SK-N-MC (cell line): ENCODE measurements at regions not wholly inside any gene's neighbourhood (a gene's known extent, or its start where the extent isn't known, plus 50 kb on each side); places are given as distances from the start of the nearest gene placed in this dataset.
"Not testable (repeated sequence)": the region's sequence is repeated elsewhere in the genome, so short reads cannot be mapped to it uniquely, and the experiment has no call there.

Experiments
- DNase-seq: peaks from one replicate; pipeline ENCODE4 v3.0.0-alpha.2; 2011; ENCODE audit warnings: low read depth, low spot score
- H3K27ac ChIP-seq: fragments of 200-600 bp; sonication (generic); 2 replicates; pipeline ENCODE4 v1.5.1; 2016; ENCODE audit warnings: mixed run types
- H3K36me3 ChIP-seq: fragments of 200-600 bp; sonication (generic); 2 replicates; pipeline ENCODE4 v1.6.1; 2017; ENCODE audit warnings: antibody characterized with exemption, low read length, mixed read lengths; ENCODE audit not compliant: insufficient read depth
- H3K4me3 ChIP-seq: fragments of 200-600 bp; sonication (generic); 2 replicates; pipeline ENCODE4 v1.5.1; 2016
- H3K9ac ChIP-seq: fragments of 200-600 bp; sonication (generic); 2 replicates; pipeline ENCODE4 v1.8.0; 2017; ENCODE audit warnings: mixed run types, mixed read lengths; ENCODE audit not compliant: insufficient read length
- H3K9me3 ChIP-seq: fragments of 200-600 bp; sonication (generic); 2 replicates; pipeline ENCODE4 v1.6.1; 2017; ENCODE audit warnings: low read depth, mild to moderate bottlenecking, antibody characterized with exemption, low read length, moderate library complexity, mixed read lengths
- EZH2 ChIP-seq: fragments of 200-600 bp; sonication (generic); IDR thresholded peaks from one replicate; pipeline ENCODE4 v1.6.1; 2017; ENCODE audit warnings: antibody characterized with exemption
- FOXP2 ChIP-seq: optimal IDR thresholded peaks from 2 replicates; pipeline ENCODE3; 2011; ENCODE audit warnings: mild to moderate bottlenecking, moderate library complexity; ENCODE audit not compliant: insufficient read depth; ENCODE audit errors: extremely low read length, control extremely low read depth
- POLR2AphosphoS5 ChIP-seq: IDR thresholded peaks from 2 replicates; pipeline ENCODE4 v1.6.1; 2012; ENCODE audit warnings: mild to moderate bottlenecking, low read depth, low read length, borderline replicate concordance

DNA sequence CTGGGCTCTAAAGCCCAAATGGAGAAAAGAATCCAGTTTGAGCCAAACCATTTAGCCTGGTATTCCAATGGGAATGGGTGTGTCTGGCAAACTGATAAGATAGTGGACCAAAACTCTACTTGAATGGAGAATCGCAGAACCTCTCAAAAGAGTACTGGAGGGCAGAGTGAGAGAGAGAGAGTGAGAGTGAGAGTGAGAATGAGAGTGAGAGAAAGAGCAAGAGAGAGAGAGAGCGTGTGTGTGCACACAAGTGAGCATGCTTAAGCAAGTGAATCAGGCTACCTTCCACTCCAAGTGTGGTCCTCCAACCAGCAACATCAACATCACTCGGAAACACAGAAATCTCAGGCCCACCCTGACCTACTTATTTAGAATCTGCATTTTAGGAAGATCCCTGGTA lies 58.8 kb downstream of the UQCRFS1 start:
- DNase-seq, result no peak
- Histone ChIP-seq H3K4me3 (no peak overlapping the region), H3K9ac (no peak overlapping the region), H3K27ac (no peak overlapping the region), H3K36me3 (no peaks in the 10 kb centered on the region), H3K9me3 (no peaks in the 10 kb centered on the region)
- no peak for TF ChIP-seq FOXP2
- TF ChIP-seq EZH2, result no peak
- TF ChIP-seq POLR2AphosphoS5, result no peak

DNA sequence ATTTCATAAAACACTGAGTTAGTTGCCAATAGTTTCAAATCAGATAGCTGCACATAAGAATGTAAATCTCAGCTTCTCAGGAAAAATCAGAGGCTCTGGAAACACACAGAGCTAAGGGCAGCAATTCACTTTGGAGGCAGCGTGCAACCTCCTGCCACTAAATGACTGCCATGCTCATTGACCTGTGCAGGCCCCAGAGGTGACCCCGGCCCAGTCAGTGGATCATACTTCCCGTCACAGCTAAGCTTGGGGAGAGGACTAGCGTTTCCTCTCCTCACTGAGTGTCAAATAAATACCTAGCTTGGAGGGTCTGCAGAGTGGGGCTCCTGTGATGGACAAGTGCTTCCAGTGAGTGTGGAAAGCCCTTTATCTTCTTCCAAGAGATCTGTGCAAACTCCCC lies 67.2 kb downstream of the UQCRFS1 start:
- no peak for DNase-seq
- Histone ChIP-seq H3K9me3 (no peaks in the 10 kb centered on the region), H3K4me3 (no peak overlapping the region), H3K36me3 (no peaks in the 10 kb centered on the region), H3K9ac (no peak overlapping the region), H3K27ac (no peak overlapping the region)
- TF ChIP-seq FOXP2 (no peak), EZH2 (no peak), POLR2AphosphoS5 (no peak)

DNA sequence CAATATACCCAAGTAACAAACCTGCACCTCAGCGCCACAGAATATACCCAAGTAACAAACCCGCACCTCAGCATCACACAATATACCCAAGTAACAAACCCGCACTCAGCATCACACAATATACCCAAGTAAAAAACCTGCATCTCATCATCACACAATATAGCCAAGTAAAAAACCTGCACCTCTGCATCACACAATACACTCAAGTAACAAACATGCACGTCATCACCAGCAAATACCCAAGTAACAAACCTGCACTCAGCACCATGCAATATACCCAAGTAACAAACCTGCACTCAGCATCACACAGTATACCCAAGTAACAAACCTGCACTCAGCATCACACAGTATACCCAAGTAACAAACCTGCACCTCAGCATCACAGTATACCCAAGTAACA lies 69.8 kb downstream of the UQCRFS1 start:
- no peaks in the 10 kb centered on the region for H3K9me3 ChIP-seq
- no peak overlapping the region for H3K27ac ChIP-seq
- no peak for TF ChIP-seq FOXP2
- TF ChIP-seq POLR2AphosphoS5, result no peak
- no peak for TF ChIP-seq EZH2
- H3K36me3 ChIP-seq, result no peaks in the 10 kb centered on the region
- no peak overlapping the region for H3K4me3 ChIP-seq
- H3K9ac ChIP-seq, result no peak overlapping the region
- no peak for DNase-seq

DNA sequence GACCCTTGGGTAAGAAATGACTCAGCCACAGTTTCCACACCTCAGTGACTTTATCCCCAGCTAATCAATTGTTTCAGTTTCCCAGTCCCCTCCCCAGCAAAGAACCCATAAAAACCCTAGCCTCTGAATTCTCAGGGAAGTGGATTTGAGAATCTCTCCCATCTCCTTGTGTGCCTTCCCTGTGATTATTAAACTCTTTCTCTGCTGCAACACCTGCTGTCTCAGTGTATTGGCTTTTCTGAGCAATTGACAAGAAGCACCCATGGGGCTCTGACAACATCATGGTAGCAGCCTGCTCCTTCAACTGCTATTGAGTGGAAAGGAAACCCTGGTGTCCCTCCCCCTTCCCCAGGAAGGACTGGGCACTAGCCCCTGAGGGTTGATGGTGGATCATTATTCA lies 73.7 kb downstream of the UQCRFS1 start:
- Histone ChIP-seq H3K27ac (no peak overlapping the region), H3K4me3 (no peak overlapping the region), H3K9me3 (no peaks in the 10 kb centered on the region), H3K36me3 (no peaks in the 10 kb centered on the region), H3K9ac (no peak overlapping the region)
- TF ChIP-seq EZH2 (no peak), POLR2AphosphoS5 (no peak), FOXP2 (no peak)
- DNase-seq, result no peak

DNA sequence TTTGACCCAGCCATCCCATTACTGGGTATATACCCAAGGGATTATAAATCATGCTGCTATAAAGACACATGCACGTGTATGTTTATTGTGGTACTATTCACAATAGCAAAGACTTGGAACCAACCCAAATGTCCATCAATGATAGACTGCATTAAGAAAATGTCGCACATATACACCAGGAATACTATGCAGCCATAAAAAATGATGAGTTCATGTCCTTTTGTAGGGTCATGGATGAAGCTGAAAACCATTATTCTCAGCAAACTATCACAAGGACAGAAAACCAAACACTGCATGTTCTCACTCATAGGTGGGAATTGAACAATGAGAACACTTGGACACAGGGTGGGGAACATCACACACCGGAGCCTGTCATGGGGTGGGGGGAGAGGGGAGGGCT lies 74.7 kb downstream of the UQCRFS1 start:
- not testable (repeated sequence) for H3K9ac ChIP-seq, H3K36me3 ChIP-seq, H3K9me3 ChIP-seq, DNase-seq, H3K4me3 ChIP-seq, H3K27ac ChIP-seq

DNA sequence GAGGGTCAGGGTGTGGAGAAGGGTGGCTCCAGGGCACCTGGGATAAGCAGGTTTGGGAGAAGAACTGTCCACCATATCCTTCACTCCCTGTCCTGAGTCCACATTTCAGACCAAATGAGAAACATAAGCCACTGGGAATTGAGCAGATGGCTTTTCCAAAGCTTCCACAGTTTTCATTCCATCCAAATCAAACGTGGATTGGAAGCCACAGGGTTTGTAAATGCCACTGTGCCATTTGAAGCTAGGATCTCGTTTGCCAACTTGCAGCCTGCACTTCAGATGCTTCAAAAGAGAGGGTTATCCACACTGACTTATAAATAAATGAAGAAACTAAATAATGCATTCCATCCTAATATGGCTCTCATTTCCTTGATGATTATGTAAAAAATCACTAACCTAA lies 81.5 kb downstream of the UQCRFS1 start:
- no peaks in the 10 kb centered on the region for H3K36me3 ChIP-seq
- no peaks in the 10 kb centered on the region for H3K9me3 ChIP-seq
- H3K27ac ChIP-seq, result no peak overlapping the region
- no peak overlapping the region for H3K9ac ChIP-seq
- DNase-seq, result no peak
- no peak overlapping the region for H3K4me3 ChIP-seq
- TF ChIP-seq EZH2, result no peak
- no peak for TF ChIP-seq FOXP2
- TF ChIP-seq POLR2AphosphoS5, result no peak

DNA sequence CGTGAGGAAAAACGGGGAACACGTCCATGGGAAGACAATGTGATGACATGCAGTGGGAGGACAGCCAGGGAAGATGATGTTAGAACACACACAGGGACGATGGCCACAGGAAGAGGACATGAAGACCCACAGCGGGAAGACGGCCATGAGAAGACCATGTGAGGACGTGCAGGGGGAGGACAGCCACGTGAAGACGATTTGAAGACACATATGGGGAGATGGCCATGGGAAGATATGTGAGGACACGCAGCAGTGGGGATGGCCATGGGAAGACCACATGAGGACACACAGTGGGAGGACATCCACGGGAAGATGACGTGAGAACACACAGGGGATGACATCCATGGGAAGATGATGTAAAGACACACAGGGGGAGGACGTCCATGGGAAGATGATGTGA lies 83.8 kb downstream of the UQCRFS1 start:
- H3K9me3 ChIP-seq, result no peaks in the 10 kb centered on the region

DNA sequence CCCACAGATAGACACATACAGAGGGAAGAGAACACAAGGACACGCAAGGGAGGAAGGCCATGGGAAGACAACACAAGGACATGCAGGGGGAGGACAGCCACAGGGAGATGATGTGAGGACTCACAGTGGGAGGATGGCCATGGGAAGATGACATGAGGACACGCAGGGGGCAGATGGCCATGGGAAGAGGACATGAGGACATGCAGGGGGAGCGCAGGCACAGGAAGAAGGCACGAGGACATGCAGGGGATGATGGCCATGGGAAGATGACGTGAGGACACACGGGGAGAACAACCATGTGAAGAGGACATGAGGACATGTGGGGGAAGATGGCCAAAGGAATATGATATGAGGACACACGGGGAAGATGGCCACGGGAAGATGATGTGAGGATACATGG lies 84.7 kb downstream of the UQCRFS1 start:
- Histone ChIP-seq H3K9me3 (no peaks in the 10 kb centered on the region), H3K4me3 (no peak overlapping the region), H3K27ac (no peak overlapping the region), H3K36me3 (no peaks in the 10 kb centered on the region), H3K9ac (no peak overlapping the region)
- no peak for TF ChIP-seq EZH2
- TF ChIP-seq FOXP2, result no peak
- no peak for TF ChIP-seq POLR2AphosphoS5
- DNase-seq, result no peak

More for the DNA sequence above, 83.8 kb downstream of the UQCRFS1 start:
- TF ChIP-seq FOXP2 (no peak), EZH2 (no peak), POLR2AphosphoS5 (no peak)
- DNase-seq, result no peak
- no peak overlapping the region for H3K9ac ChIP-seq
- H3K4me3 ChIP-seq, result no peak overlapping the region
- H3K36me3 ChIP-seq, result no peaks in the 10 kb centered on the region
- no peak overlapping the region for H3K27ac ChIP-seq

DNA sequence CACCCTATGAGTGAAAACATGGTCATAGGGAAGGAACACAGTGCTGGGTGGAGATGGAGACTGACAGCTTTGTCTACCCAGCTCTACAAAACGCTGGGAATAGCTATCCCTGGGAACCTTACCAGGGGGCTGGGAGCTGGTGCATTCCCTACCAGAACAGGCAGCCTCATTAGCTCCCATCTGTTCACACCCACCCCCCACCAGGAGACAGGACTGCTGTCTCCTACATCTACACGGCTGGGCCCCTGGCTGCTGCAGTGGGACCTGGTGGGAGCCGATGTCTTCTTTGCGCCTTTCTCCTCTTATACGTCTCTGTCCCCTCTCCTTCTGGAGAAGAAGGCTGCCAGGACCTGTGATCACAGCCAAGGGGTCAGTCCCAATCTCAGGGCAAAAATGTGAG lies 90.8 kb downstream of the UQCRFS1 start:
- no peaks in the 10 kb centered on the region for H3K36me3 ChIP-seq
- no peak overlapping the region for H3K4me3 ChIP-seq
- H3K27ac ChIP-seq, result no peak overlapping the region
- no peak overlapping the region for H3K9ac ChIP-seq
- TF ChIP-seq FOXP2, result no peak
- no peak for TF ChIP-seq POLR2AphosphoS5
- no peak for TF ChIP-seq EZH2
- DNase-seq, result no peak
- no peaks in the 10 kb centered on the region for H3K9me3 ChIP-seq
